Spleen (tissue), 7 donors: ENCODE measurements at regions not wholly inside any gene's neighbourhood (a gene's known extent, or its start where the extent isn't known, plus 50 kb on each side); places are given as distances from the start of the nearest gene placed in this dataset.

Experiments
- CTCF ChIP-seq, 11 experiments: fragments of 200-600 bp in 7 of 11; fragments of 450-650 bp in 4 of 11; sonication (generic) in 4 of 11; IDR thresholded peaks in 8 of 11; conservative IDR thresholded peaks in 3 of 11; 1 replicate in 7 of 11; 2 replicates in 4 of 11; pipeline versions ENCODE4 v1.4.0 to v1.8.0; 2016 to 2021; ENCODE audit warnings: antibody characterized with exemption in 11 of 11, inconsistent platforms in 4 of 11, mild to moderate bottlenecking in 1 of 11
- POLR2A ChIP-seq, 3 donors: fragments of 450-650 bp; IDR thresholded peaks; one replicate each; pipeline ENCODE4 v1.5.1; 2017; ENCODE audit warnings: antibody characterized with exemption in 3 of 3, mild to moderate bottlenecking in 1 of 3
- POLR2AphosphoS5 ChIP-seq, 3 donors: sonication (generic); formaldehyde crosslinking; IDR thresholded peaks; one replicate each; pipeline ENCODE4 v1.5.1; 2017; ENCODE audit warnings: antibody characterized with exemption in 3 of 3
- donor health status: DM: no; HTN: no; CAD: no; lungs with moderate emphysema.
- donor health status: DM: no; HTN: no; CAD: no.
- donor health status: DM: no; HTN: no; CAD: no.

GRCh38 chr3:124629497-124629896 lies 100.8 kb upstream of the UMPS start:
- no peak for TF ChIP-seq CTCF (IDR thresholded peaks at IDR 0.05 in 8 of 11, conservative IDR thresholded peaks at IDR 0.05 in 3 of 11)
- TF ChIP-seq POLR2A (IDR thresholded peaks at IDR 0.05), result no peak
- TF ChIP-seq POLR2AphosphoS5 (IDR thresholded peaks at IDR 0.05), result no peak
